ENCODE measurements at regions not wholly inside any gene's neighbourhood (a gene's known extent, or its start where the extent isn't known, plus 50 kb on each side); places are given as distances from the start of the nearest gene placed in this dataset.
A peak's percentile ranks its signal among the peaks of the same experiment; 100 is the strongest.

GRCh38 chr21:15441060-15441493 is 288.7 kb upstream of the USP25 start (continued):
- TF ChIP-seq, protein P1, sequence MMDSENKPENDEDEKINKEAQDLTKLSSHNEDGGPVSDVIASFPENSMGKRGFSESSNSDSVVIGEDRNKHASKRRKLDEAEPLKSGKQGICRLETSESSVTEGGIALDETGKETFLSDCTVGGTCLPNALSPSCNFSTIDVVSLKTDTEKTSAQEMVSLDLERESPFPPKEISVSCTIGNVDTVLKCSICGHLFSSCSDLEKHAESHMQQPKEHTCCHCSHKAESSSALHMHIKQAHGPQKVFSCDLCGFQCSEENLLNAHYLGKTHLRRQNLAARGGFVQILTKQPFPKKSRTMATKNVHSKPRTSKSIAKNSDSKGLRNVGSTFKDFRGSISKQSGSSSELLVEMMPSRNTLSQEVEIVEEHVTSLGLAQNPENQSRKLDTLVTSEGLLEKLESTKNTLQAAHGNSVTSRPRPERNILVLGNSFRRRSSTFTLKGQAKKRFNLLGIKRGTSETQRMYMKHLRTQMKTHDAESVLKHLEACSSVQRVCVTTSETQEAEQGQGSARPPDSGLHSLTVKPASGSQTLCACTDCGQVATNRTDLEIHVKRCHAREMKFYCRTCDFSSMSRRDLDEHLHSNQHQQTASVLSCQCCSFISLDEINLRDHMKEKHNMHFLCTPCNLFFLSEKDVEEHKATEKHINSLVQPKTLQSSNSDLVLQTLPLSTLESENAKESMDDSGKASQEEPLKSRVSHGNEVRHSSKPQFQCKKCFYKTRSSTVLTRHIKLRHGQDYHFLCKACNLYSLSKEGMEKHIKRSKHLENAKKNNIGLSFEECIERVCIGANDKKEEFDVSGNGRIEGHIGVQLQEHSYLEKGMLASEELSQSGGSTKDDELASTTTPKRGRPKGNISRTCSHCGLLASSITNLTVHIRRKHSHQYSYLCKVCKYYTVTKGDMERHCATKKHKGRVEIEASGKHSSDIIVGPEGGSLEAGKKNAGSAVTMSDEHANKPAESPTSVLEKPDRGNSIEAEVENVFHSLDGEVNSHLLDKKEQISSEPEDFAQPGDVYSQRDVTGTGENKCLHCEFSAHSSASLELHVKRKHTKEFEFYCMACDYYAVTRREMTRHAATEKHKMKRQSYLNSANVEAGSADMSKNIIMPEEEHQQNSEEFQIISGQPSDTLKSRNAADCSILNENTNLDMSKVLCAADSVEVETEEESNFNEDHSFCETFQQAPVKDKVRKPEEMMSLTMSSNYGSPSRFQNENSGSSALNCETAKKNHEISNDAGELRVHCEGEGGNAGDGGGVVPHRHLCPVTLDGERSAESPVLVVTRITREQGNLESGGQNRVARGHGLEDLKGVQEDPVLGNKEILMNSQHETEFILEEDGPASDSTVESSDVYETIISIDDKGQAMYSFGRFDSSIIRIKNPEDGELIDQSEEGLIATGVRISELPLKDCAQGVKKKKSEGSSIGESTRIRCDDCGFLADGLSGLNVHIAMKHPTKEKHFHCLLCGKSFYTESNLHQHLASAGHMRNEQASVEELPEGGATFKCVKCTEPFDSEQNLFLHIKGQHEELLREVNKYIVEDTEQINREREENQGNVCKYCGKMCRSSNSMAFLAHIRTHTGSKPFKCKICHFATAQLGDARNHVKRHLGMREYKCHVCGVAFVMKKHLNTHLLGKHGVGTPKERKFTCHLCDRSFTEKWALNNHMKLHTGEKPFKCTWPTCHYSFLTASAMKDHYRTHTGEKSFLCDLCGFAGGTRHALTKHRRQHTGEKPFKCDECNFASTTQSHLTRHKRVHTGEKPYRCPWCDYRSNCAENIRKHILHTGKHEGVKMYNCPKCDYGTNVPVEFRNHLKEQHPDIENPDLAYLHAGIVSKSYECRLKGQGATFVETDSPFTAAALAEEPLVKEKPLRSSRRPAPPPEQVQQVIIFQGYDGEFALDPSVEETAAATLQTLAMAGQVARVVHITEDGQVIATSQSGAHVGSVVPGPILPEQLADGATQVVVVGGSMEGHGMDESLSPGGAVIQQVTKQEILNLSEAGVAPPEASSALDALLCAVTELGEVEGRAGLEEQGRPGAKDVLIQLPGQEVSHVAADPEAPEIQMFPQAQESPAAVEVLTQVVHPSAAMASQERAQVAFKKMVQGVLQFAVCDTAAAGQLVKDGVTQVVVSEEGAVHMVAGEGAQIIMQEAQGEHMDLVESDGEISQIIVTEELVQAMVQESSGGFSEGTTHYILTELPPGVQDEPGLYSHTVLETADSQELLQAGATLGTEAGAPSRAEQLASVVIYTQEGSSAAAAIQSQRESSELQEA (CRISPR knock-in tag; IDR thresholded peaks at IDR 0.05; ENCODE audit: not compliant biosample characterization): no peak
- no peak for TF ChIP-seq ZNF24 (IDR thresholded peaks at IDR 0.05)
- TF ChIP-seq AKAP8 (CRISPR knock-in tag; IDR thresholded peaks at IDR 0.05): 0 out of 2 replicates have a peak, but pooled peaks have one; percentile 54
- TF ChIP-seq ZNF253 (CRISPR knock-in tag; IDR thresholded peaks at IDR 0.05; ENCODE audit: borderline replicate concordance): no peak
- TF ChIP-seq ZNF329 (CRISPR knock-in tag; IDR thresholded peaks at IDR 0.05; ENCODE audit: low read depth): no peak
- no peak for TF ChIP-seq SRSF4 (IDR thresholded peaks at IDR 0.05; ENCODE audit: low read depth, low read length, poor library complexity, severe bottlenecking)
- no peak for TF ChIP-seq ZNF335 (CRISPR knock-in tag; IDR thresholded peaks at IDR 0.05)
- TF ChIP-seq, protein P2, sequence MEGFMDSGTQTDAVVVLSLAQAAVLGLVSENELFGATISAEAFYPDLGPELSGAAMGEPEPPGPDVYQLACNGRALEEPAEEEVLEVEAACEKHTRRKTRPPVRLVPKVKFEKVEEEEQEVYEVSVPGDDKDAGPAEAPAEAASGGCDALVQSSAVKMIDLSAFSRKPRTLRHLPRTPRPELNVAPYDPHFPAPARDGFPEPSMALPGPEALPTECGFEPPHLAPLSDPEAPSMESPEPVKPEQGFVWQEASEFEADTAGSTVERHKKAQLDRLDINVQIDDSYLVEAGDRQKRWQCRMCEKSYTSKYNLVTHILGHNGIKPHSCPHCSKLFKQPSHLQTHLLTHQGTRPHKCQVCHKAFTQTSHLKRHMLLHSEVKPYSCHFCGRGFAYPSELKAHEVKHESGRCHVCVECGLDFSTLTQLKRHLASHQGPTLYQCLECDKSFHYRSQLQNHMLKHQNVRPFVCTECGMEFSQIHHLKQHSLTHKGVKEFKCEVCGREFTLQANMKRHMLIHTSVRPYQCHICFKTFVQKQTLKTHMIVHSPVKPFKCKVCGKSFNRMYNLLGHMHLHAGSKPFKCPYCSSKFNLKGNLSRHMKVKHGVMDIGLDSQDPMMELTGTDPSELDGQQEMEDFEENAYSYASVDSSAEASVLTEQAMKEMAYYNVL (CRISPR knock-in tag; IDR thresholded peaks at IDR 0.05; ENCODE audit: borderline replicate concordance): peak; percentile 97
- peak; percentile 92 to 99 for TF ChIP-seq EP300 (IDR thresholded peaks at IDR 0.05; ENCODE audit: low read depth in 2 of 2, low read length in 2 of 2)
- TF ChIP-seq EP300 (CRISPR knock-in tag; IDR thresholded peaks at IDR 0.05; ENCODE audit: borderline replicate concordance): peak; percentile 98
- no peak for TF ChIP-seq REL (CRISPR knock-in tag; conservative IDR thresholded peaks at IDR 0.05)
- 0 out of 2 replicates have a peak, but pooled peaks have one; percentile 61 for TF ChIP-seq ZNF414 (CRISPR knock-in tag; IDR thresholded peaks at IDR 0.05)
- TF ChIP-seq, protein P3, sequence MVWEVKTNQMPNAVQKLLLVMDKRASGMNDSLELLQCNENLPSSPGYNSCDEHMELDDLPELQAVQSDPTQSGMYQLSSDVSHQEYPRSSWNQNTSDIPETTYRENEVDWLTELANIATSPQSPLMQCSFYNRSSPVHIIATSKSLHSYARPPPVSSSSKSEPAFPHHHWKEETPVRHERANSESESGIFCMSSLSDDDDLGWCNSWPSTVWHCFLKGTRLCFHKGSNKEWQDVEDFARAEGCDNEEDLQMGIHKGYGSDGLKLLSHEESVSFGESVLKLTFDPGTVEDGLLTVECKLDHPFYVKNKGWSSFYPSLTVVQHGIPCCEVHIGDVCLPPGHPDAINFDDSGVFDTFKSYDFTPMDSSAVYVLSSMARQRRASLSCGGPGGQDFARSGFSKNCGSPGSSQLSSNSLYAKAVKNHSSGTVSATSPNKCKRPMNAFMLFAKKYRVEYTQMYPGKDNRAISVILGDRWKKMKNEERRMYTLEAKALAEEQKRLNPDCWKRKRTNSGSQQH (CRISPR knock-in tag; IDR thresholded peaks at IDR 0.05; ENCODE audit: low read depth): peak; percentile 87; the same call in 1 of the 2 replicates
- TF ChIP-seq MTA1 (CRISPR knock-in tag; IDR thresholded peaks at IDR 0.05; ENCODE audit: borderline replicate concordance): no peak; the same call in 1 of the 2 replicates
- no peak for TF ChIP-seq ZFP36L2 (CRISPR knock-in tag; IDR thresholded peaks at IDR 0.05)
- peak; percentile 96; the same call in 1 of the 2 replicates for TF ChIP-seq KDM3A (CRISPR knock-in tag; IDR thresholded peaks at IDR 0.05; ENCODE audit: low read depth)
